Smooth muscle cell (in vitro differentiated cells): ENCODE measurements at regions not wholly inside any gene's neighbourhood (a gene's known extent, or its start where the extent isn't known, plus 50 kb on each side); places are given as distances from the start of the nearest gene placed in this dataset.

Experiments
- DNase-seq: peaks from one replicate; lab custom pipeline; 2025; ENCODE audit not compliant: unreplicated experiment; lab: John Stamatoyannopoulos, UW
- H2AFZ ChIP-seq: fragments of 200-600 bp; sonication (generic); 2 replicates; pipeline ENCODE4 v1.6.0; 2016; ENCODE audit warnings: antibody characterized with exemption, low read depth, mild to moderate bottlenecking
- H3F3A ChIP-seq: fragments of 200-600 bp; sonication (generic); 2 replicates; pipeline ENCODE4 v1.6.0; 2017; ENCODE audit warnings: antibody characterized with exemption, low read depth
- H3K27ac ChIP-seq: fragments of 200-600 bp; sonication (generic); 2 replicates; pipeline ENCODE4 v1.5.1; 2016; ENCODE audit warnings: low read depth, mild to moderate bottlenecking
- H3K27me3 ChIP-seq: fragments of 200-600 bp; sonication (generic); 2 replicates; pipeline ENCODE4 v1.6.1; 2016; ENCODE audit warnings: low read depth, mild to moderate bottlenecking
- H3K36me3 ChIP-seq: fragments of 200-600 bp; sonication (generic); 2 replicates; pipeline ENCODE4 v1.5.1; 2016; ENCODE audit warnings: low read depth
- H3K4me1 ChIP-seq: fragments of 200-600 bp; sonication (generic); 2 replicates; pipeline ENCODE4 v1.5.1; 2016; ENCODE audit warnings: low read depth
- H3K4me2 ChIP-seq: fragments of 200-600 bp; sonication (generic); 2 replicates; pipeline ENCODE4 v1.6.0; 2016; ENCODE audit warnings: mild to moderate bottlenecking
- H3K4me3 ChIP-seq: fragments of 200-600 bp; sonication (generic); 2 replicates; pipeline ENCODE4 v1.5.1; 2016; ENCODE audit warnings: mild to moderate bottlenecking
- H3K79me2 ChIP-seq: fragments of 200-600 bp; sonication (generic); 2 replicates; pipeline ENCODE4 v1.6.0; 2016; ENCODE audit warnings: low read depth, mild to moderate bottlenecking
- H3K9ac ChIP-seq: fragments of 200-600 bp; sonication (generic); 2 replicates; pipeline ENCODE4 v1.6.0; 2016; ENCODE audit warnings: low read depth
- H3K9me3 ChIP-seq: fragments of 200-600 bp; sonication (generic); replicated peaks from 2 replicates; pipeline ENCODE4 v1.5.1; 2016; ENCODE audit warnings: low read depth
- H4K20me1 ChIP-seq: fragments of 200-600 bp; sonication (generic); 2 replicates; pipeline ENCODE4 v1.6.0; 2016; ENCODE audit warnings: low read depth
- CTCF ChIP-seq: fragments of 200-600 bp; sonication (generic); IDR thresholded peaks from 2 replicates; pipeline ENCODE4 v1.5.1; 2017; ENCODE audit warnings: borderline replicate concordance, mild to moderate bottlenecking, antibody characterized with exemption; ENCODE audit not compliant: insufficient read depth, poor library complexity, severe bottlenecking
- WGBS: methylation state at CpG from one replicate; pipeline ENCODE4 v1.1.7; 2016; ENCODE audit warnings: low lambda C conversion rate; 5-methylcytosine and 5-hydroxymethylcytosine counted together

GRCh38 chr2:19461504-19462255, 103.3 kb upstream of the OSR1 start:
- Histone ChIP-seq H3K4me2 (peak overlapping the region; percentile 45), H3K4me1 (no peaks in the 10 kb centered on the region), H3K27me3 (no peaks in the 10 kb centered on the region), H3K9me3 (no peaks in the 10 kb centered on the region), H3F3A (no peaks in the 10 kb centered on the region), H3K4me3 (no peak overlapping the region), H4K20me1 (no peaks in the 10 kb centered on the region), H3K79me2 (no peaks in the 10 kb centered on the region), H3K9ac (no peak overlapping the region), H3K36me3 (no peaks in the 10 kb centered on the region), H2AFZ (no peak overlapping the region), H3K27ac (no peak overlapping the region)
- no peak for DNase-seq
- no peak for TF ChIP-seq CTCF
- WGBS, result 34% methylated on average over 5 of the region's 5 CpGs

DNA sequence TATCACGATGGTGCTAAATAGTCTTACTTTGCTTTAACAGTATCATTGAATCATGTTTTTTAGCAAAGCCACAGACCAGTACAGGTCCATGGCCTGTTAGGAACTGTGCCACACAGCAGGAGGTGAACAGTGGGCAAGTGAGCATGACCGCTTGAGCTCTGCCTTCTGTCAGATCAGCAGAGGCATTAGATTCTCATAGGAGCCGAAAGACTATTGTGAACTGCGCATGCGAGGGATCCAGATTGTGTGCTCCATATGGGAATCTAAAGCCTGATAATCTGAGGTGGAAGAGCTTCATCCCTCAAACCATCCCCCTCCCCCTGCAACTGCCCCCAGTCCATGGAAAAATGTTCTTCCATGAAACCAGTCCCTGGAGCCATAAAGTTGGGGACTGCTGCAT, 102.3 kb upstream of the OSR1 start:
- Histone ChIP-seq H3K27ac (no peak overlapping the region), H3K4me3 (no peak overlapping the region), H3K4me2 (no peak overlapping the region), H3K27me3 (no peaks in the 10 kb centered on the region), H3K9me3 (no peaks in the 10 kb centered on the region), H3K79me2 (no peaks in the 10 kb centered on the region), H3K9ac (no peak overlapping the region), H3F3A (no peaks in the 10 kb centered on the region), H3K4me1 (no peaks in the 10 kb centered on the region), H2AFZ (no peak overlapping the region), H3K36me3 (no peaks in the 10 kb centered on the region), H4K20me1 (no peaks in the 10 kb centered on the region)
- DNase-seq, result no peak
- no peak for TF ChIP-seq CTCF
- WGBS, result 97% methylated on average over 5 of the region's 5 CpGs

DNA sequence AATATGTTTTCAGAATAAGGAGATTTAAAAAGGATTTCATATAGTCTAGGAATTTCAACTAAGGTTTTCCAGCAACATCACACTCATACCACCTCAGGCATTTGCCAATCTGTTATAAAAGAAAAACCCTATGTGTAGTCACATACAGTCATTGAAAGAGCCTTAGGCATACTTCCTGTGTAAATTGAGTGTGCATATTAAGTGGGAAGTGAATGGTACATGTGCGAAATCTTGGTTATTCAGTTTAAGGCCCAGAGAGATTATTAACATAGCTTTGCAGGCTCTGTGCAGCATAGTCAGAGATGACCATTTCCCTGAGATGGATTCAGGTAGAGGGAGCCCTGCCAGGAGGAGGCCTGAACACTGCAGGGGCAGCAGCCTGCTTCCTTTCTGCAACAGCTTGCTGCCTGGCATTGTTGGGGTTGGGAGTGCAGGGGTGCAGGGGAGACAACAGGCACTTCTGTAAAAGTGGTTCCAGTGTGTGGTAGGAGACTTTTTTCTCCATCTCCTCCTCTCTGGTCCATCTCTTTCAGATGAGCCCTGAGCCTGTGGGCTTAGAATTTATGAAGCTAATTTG, 100.1 kb upstream of the OSR1 start:
- Histone ChIP-seq H3K9me3 (no peaks in the 10 kb centered on the region), H3K4me2 (no peak overlapping the region), H3K4me1 (no peaks in the 10 kb centered on the region), H4K20me1 (no peaks in the 10 kb centered on the region), H3K4me3 (no peak overlapping the region), H3K9ac (no peak overlapping the region), H3K36me3 (no peaks in the 10 kb centered on the region), H3K27ac (no peak overlapping the region), H3F3A (no peaks in the 10 kb centered on the region), H2AFZ (no peak overlapping the region), H3K79me2 (no peaks in the 10 kb centered on the region), H3K27me3 (no peaks in the 10 kb centered on the region)
- WGBS, result 92% methylated on average over 1 of the region's 1 CpG
- TF ChIP-seq CTCF, result no peak
- no peak for DNase-seq

DNA sequence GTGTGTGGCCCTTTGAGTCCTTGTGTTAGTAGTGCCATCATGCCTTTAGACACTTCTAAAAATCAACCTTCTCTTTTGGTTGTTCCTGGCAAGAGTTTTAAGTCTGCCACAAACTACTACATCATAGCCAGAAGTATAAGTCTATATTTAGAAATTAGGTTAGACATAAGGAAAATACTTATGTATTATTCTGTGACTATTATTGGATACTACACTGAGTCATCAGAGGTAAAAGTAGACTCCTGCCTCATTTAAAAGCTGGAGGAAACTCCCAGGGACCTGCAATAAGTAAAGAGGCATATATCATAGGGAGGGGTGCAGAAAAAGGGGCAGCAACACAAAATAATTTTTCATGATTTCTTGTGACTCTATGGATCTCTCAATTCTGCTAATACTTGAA, 99.4 kb upstream of the OSR1 start:
- TF ChIP-seq CTCF, result no peak
- Histone ChIP-seq H3K27ac (no peak overlapping the region), H3K36me3 (no peaks in the 10 kb centered on the region), H3K4me1 (no peaks in the 10 kb centered on the region), H3K9me3 (no peaks in the 10 kb centered on the region), H2AFZ (no peak overlapping the region), H3K79me2 (no peaks in the 10 kb centered on the region), H3K4me3 (no peak overlapping the region), H4K20me1 (no peaks in the 10 kb centered on the region), H3F3A (no peaks in the 10 kb centered on the region), H3K27me3 (no peaks in the 10 kb centered on the region), H3K9ac (no peak overlapping the region), H3K4me2 (no peak overlapping the region)
- no peak for DNase-seq
